Coronary artery (tissue), 2 donors: ENCODE measurements at regions not wholly inside any gene's neighbourhood (a gene's known extent, or its start where the extent isn't known, plus 50 kb on each side); places are given as distances from the start of the nearest gene placed in this dataset.
"Not testable (repeated sequence)": the region's sequence is repeated elsewhere in the genome, so short reads cannot be mapped to it uniquely, and the experiment has no call there.

Source experiments
- DNase-seq: peaks from one replicate; pipeline ENCODE4 v3.0.0-alpha.2; 2017; ENCODE audit warnings: low spot score
- H3K27ac ChIP-seq, 2 donors: fragments of 200-600 bp; sonication (generic); one replicate each; pipeline ENCODE4 v1.5.1; 2016 to 2019
- H3K4me3 ChIP-seq: fragments of 200-600 bp; sonication (generic); 2 replicates; pipeline ENCODE4 v1.5.1; 2016; ENCODE audit warnings: mild to moderate bottlenecking, moderate library complexity
- TF ChIP-seq, protein P1 (sequence below): fragments of 200-600 bp; sonication (generic); IDR thresholded peaks from one replicate; pipeline ENCODE4 v1.5.1; 2019; ENCODE audit warnings: antibody characterized with exemption

DNA sequence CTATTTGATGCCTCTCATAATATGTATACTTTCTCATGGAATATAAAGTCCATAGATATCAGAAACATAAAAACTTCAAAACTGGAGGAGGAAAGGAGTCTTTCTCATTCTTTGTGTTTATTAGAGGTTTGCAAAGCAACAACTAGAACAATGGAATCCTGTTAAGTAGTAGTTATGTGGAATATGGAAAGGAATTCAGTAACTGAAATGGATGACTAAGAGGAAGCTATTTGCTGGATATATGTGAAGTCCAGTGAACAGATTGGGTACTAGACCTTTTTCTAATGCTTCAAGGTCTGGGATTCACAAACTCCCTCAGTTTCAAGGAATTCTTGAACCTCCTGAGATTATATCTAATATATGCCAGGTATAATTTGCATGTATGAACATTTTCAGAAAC lies 353.6 kb upstream of the FANCL start:
- TF ChIP-seq, protein P1, sequence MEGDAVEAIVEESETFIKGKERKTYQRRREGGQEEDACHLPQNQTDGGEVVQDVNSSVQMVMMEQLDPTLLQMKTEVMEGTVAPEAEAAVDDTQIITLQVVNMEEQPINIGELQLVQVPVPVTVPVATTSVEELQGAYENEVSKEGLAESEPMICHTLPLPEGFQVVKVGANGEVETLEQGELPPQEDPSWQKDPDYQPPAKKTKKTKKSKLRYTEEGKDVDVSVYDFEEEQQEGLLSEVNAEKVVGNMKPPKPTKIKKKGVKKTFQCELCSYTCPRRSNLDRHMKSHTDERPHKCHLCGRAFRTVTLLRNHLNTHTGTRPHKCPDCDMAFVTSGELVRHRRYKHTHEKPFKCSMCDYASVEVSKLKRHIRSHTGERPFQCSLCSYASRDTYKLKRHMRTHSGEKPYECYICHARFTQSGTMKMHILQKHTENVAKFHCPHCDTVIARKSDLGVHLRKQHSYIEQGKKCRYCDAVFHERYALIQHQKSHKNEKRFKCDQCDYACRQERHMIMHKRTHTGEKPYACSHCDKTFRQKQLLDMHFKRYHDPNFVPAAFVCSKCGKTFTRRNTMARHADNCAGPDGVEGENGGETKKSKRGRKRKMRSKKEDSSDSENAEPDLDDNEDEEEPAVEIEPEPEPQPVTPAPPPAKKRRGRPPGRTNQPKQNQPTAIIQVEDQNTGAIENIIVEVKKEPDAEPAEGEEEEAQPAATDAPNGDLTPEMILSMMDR = no peak
- no peak for DNase-seq
- Histone ChIP-seq H3K27ac (no peak overlapping the region), H3K4me3 (no peak overlapping the region)

DNA sequence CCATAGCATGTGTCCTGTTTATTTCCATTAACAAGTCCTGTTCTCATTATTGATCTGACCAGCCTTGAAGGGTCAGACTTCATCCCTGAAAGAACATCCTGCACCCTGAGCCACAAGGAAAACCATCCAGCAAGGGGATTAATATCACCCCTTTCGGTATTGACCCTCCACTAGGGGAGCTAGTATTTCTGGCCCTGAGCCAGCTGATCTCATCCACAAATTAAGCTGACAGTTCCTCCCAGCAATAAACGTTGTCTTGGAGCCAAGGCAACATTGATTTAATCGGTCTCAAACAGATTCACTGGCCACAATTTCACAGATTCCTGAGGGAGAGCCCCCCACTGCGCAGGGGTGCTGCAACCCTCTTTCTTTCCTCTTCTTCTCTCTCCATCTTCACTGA lies 353.1 kb upstream of the FANCL start:
- Histone ChIP-seq H3K4me3 (no peak overlapping the region), H3K27ac (no peak overlapping the region)
- DNase-seq = no peak
- TF ChIP-seq, protein P1 = no peak

DNA sequence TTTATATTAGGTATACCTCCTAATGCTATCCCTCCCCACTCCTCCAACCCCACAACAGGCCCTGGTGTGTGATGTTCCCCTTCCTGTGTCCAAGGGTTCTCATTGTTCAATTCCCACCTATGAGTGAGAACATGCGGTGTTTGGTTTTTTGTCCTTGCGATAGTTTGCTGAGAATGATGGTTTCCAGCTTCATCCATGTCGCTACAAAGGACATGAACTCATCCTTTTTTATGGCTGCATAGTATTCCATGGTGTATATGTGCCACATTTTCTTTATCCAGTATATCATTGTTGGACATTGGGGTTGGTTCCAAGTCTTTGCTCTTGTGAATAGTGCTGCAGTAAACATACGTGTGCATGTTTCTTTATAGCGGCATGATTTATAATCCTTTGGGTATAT lies 345.1 kb upstream of the FANCL start:
- not testable (repeated sequence) for DNase-seq, H3K27ac ChIP-seq, H3K4me3 ChIP-seq

DNA sequence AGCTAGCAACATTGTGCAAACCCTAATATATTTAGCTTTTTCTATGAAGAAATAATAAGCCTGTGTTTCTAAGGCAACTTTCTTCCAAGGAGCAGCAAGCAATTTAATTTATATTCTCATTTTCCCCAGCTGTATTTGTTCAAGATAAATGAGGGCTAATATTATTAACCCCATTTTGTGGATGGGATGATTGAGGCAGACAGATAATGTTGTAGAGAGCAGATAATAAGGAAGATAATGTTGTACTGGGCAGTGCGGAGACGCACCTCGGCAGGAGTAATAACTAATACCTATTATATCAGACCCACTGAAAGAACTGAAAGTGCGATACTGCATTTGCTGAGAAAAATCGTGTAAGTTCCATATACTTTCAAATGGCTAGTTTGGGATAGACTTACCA lies 344.1 kb upstream of the FANCL start:
- Histone ChIP-seq H3K4me3 (no peak overlapping the region), H3K27ac (no peak overlapping the region)
- DNase-seq = no peak
- TF ChIP-seq, protein P1 = no peak

DNA sequence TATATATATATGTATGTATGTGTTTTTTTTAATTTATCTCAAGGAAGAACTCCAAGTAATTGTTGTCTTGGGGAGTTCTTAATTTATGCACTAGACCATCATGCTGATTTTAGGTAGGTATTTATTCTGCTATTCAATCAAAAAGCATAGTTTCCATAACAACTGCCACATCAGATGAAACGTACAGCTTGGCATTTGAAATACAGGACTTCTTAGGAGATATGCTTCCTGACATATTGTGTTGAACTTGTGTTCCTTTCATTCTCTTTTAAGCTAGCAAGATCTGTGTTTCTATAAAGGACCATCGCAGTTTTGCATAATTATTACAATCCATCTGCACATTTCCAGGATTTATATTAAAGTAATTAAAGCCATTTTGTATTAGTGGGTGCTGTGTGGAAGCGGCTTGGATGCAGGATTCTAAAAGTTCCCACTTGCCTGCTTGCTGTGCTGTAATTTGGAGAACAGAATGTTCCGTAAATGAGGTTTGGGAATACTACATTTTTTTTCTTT lies 343.5 kb upstream of the FANCL start:
- no peak for DNase-seq
- Histone ChIP-seq H3K27ac (no peak overlapping the region), H3K4me3 (no peak overlapping the region)
- TF ChIP-seq, protein P1 = no peak

DNA sequence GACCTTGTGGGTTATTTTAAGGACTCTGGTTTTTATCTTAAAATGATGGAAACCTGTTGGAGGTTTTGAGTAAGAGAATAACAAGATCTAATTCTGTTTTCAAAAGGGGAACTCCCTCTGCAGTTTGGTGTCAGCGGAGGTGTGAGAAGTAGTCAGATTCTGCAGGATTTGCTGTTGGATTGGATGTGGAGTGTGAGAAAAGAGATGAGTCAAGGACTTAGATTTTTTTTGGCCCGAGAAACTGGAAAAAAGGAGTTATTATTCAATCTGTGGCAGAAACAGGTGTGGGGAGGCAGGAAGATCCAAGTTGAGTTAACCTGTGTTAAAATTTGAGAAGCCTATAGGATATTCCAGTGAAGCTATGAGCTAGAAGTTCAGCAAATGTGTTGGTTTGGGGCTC lies 337.2 kb upstream of the FANCL start:
- Histone ChIP-seq H3K4me3 (no peak overlapping the region), H3K27ac (no peak overlapping the region)
- TF ChIP-seq, protein P1 = no peak
- DNase-seq = no peak

DNA sequence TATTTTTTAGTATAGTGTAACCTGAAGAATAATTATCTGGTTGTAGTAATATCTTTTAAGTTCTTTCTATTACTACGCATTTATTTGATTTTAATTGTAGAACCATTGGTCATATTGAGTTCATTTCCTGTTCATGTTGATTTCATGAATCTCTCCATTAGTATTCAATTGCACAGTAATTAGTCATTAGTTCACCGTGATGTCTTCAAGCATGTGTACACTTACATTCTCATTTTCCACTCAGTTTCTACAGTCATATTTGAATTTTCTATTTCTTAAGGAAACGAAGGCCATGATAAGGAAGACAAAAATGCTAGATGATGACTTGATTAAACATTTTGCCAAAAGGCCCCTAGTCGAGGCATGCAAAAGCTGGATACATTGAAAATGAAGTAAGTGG lies 333.7 kb upstream of the FANCL start:
- H3K4me3 ChIP-seq = no peak overlapping the region

More for the DNA sequence above, 333.7 kb upstream of the FANCL start:
- TF ChIP-seq, protein P1 = no peak
- DNase-seq = no peak
- no peak overlapping the region for H3K27ac ChIP-seq
